ENCODE measurements at regions not wholly inside any gene's neighbourhood (a gene's known extent, or its start where the extent isn't known, plus 50 kb on each side); places are given as distances from the start of the nearest gene placed in this dataset.
"Not testable (repeated sequence)": the region's sequence is repeated elsewhere in the genome, so short reads cannot be mapped to it uniquely, and the experiment has no call there.

DNA sequence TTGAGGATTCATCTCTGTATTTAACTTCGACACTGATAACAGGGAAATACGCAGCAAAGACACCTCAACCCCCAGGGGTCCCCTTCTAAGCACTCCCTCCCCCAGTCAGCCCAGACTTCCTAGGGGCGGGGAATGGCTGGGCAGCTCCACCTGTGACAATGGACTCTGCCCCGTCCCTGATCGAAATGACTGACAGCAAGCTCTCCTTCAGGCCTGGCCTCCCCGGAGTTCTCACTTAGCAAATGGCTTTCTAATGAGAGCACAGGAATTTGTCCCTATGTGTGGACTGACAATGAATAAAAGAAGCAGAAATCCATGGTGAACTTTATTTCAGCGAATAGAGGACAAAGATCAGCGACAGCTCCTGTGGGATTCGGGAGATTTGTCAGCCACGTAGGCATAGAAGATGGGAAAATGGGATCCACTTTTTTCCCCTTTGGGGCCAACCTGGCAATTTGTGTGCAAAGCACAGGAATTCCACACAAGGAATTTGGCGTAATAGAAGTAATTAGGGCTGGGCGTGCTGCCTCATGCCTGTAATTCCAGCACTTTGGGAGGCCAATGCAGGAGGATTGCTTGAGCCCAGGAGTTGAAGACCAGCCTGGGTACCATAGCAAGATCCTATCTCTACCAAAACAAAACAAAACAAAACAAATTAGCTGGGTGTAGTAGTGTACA lies 63.8 kb downstream of the TNFAIP2 start:
- DNase-seq (ENCODE audit: low spot score) = peak; percentile 57

- DNase-seq (ENCODE audit: low spot score) = no peak
Observed at GRCh38 chr14:103187911-103188310, 64.7 kb downstream of the TNFAIP2 start.

GRCh38 chr14:103188810-103189480 lies 65.7 kb downstream of the TNFAIP2 start:
- DNase-seq (ENCODE audit: low spot score) = no peak

DNA sequence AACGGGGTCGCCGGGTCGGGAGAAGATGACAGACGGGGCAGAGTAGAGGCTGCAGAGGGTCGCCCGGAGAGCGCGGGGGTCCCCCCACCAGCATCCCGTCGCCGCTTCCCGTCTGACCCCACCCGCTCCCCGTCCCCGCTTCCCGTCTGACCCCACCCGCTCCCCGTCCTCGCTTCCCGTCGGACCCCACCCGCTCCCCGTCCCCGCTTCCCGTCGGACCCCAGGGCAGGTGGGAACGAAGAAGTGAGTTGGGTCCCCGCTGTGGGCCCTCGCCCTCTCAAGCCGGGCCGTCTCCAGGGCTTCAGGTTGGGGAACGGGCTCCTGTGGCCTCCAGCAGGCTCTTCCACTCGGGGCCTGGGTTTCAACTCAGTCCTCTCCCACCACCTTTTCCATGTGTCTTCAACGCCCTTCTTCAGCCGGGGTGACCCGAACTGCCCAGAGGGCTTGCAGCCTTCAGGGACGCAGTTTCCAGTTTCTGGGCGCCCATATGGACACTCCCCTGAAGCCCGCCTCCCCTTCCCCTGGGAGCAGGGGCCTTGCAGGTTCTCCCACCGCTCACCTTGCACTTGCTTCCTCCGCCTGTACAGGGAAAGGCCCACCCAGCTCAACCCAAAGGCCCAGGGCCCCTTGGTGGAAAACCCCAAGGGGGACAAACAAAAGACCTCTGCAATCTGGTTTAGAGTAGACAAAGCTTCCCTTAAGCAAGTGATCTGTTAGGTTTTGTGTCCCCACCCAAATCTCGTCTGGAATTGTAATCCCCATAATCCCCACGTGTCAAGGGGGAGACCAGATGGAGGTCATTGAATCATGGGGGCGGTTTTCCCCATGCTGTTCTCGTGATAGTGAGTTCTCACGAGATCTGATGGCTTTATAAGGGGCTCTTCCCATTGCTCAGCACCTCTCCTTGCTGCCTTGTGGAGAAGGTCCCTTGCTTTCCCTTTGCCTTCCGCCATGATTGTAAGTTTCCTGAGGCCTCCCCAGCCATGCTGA lies 66.5 kb downstream of the TNFAIP2 start:
- no peak for DNase-seq (ENCODE audit: low spot score)

- DNase-seq (ENCODE audit: low spot score) = no peak
Observed at GRCh38 chr14:103190741-103191140, 67.5 kb downstream of the TNFAIP2 start.

- DNase-seq (ENCODE audit: low spot score) = no peak
Observed at GRCh38 chr14:103191844-103192243, 68.6 kb downstream of the TNFAIP2 start.

- no peak for DNase-seq (ENCODE audit: low spot score)
Observed at GRCh38 chr14:103192246-103192840, 69.1 kb downstream of the TNFAIP2 start.

DNA sequence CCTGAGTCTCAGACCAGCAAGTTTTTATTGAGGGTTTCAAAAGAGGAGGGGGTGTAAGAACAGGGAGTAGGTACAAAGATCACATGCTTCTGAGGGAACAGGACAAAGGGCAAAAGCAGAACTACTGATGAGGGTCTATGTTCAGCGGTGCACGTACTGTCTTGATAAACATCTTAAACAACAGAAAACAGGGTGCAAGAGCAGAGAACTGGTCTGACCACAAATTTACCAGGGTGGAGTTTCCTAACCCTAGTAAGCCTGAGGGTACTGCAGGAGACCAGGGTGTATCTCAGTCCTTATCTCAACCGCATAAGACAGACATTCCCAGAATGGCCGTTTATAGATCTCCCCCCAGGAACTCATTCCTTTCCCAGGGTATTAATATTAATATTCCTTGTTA lies 69.6 kb downstream of the TNFAIP2 start:
- not testable (repeated sequence) for DNase-seq (ENCODE audit: low spot score)

DNA sequence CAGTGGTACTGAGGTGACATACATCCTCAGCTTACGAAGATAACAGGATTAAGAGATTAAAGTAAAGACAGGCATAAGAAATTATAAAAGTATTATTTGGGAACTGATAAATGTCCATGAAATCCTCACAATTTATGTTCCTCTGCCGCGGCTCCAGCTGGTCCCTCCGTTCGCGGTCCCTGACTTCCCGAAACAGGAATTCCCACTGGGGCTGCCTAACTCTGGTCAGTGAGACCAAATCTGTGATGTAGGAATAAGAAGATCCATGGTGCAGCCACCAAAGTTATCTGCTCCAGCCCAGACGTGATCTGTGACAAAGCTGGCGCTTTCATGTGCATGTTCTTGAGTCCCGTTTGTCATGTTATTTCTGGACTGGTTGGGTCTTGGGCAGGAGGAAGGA lies 70.2 kb downstream of the TNFAIP2 start:
- not testable (repeated sequence) for DNase-seq (ENCODE audit: low spot score)

DNA sequence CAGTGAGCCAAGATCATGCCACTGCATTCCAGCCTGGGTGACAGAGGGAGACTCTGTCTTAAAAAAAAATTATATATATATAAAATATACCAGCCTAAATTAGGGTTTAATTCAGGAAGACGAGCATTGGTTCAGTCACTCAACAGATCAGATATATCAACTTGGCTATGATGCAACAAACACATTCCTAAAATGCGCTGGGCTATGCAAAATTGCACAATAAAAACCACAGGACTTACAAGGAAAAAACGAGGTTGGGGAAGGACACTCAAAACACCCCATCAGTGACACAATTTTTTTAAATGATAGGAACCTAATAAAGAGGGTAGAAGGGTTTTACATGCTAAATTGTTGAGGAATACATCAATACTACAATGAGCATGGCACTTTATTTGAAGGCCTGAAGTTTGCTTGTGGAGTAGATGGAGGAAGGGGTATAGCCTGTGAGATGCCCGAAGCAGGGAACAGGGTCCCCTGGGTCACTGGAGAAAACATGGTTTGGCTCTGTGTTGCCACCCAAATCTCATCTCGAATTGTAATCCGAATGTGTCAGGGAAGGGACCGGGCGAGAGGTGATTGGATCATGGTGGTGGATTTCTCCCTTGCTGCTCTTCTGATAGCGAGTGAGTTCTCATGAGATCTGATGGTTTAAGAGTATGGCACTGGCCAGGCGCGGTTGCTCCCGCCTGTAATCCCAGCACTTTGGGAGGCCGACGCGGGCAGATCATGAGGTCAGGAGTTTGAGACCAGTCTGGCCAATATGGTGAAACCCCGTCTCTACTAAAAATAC lies 71.2 kb downstream of the TNFAIP2 start:
- no peak for DNase-seq (ENCODE audit: low spot score)

DNA sequence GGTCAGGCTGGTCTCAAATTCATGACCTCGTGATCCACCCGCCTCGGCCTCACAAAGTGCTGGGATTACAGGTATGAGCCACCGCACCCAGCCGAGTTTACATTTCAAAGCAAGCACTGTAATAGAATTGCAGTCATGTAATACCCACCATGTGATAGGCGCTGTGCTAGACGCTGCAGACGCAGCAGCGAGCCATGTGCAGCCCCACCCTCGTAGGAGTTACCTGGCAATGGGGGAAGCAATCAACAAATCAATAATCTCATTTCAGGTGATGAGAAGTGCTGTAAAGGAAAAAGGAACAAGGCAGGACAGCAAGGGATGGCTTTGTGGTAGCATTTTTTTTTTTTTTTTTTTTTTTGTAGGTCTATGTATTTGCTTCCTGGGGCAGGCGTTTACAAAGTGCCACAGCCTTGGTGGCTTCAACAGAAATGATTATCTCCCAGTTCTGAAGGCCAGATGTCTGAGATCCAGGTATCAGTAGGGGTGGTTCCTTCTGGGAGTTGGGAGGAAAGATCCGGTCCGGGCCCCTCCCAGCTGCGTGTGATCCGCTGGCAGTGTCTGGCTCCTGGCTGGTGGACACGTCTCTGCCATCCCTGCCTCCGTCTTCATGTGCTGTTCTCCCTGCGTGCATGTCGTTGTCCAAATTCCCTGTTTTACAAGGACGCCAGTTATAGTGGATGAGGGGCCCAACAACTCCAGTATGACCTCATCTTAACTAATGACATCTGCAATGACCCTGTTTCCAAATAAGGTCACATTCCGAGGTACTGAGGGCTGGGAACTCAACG lies 72.8 kb downstream of the TNFAIP2 start:
- no peak for DNase-seq (ENCODE audit: low spot score)

GRCh38 chr14:103196716-103197115 lies 73.5 kb downstream of the TNFAIP2 start:
- DNase-seq (ENCODE audit: low spot score) = no peak

DNA sequence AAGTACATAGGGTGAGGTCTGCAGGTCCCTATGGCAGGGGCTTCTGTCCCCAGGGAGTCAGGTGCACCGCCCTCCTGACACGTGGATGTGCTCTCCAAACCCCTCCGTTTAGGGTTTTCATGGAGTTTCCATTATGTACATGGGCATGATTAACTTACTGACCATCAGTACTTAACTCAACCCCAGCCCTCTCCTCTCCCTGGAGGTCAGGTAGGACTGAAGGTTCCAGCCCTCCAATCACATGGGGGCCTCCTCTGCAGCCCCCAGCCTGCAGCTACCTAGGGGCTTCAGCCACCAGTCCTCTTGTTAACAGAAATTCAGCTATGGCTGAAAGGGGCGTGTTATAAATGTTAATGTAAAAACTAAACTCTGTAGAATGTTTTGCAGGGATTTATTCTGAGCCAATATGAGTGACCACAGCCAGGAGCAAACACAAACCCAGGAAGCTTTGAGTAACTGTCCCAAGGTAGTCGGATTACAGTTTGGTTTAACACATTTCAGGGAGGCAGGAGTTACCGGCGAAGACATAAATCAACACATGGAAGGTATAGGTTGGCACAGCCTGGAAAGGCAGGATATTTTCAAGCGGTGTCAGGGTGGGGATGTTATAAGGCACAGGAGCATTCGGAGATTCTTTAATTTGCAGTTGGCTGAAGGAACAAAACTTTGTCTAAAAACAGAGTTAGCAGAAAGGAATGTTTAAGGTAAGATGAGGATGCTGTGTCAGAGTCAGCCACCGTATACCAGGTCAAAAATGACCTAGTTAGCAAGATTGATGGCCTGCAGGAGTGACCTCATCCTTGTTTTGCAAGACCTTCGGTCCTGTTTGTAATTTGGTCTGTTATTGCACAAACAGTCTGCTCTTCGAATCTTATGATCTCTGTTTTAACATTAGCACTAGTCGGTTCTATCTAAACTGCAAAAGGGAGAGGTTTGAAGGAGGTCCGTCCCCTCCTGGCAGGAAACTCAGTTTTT lies 75.2 kb downstream of the TNFAIP2 start:
- no peak for DNase-seq (ENCODE audit: low spot score)

GRCh38 chr14:103199124-103199523 lies 75.9 kb downstream of the TNFAIP2 start:
- no peak for DNase-seq (ENCODE audit: low spot score)

GRCh38 chr14:103201801-103202200 lies 78.5 kb downstream of the TNFAIP2 start:
- no peak for DNase-seq (ENCODE audit: low spot score)

DNA sequence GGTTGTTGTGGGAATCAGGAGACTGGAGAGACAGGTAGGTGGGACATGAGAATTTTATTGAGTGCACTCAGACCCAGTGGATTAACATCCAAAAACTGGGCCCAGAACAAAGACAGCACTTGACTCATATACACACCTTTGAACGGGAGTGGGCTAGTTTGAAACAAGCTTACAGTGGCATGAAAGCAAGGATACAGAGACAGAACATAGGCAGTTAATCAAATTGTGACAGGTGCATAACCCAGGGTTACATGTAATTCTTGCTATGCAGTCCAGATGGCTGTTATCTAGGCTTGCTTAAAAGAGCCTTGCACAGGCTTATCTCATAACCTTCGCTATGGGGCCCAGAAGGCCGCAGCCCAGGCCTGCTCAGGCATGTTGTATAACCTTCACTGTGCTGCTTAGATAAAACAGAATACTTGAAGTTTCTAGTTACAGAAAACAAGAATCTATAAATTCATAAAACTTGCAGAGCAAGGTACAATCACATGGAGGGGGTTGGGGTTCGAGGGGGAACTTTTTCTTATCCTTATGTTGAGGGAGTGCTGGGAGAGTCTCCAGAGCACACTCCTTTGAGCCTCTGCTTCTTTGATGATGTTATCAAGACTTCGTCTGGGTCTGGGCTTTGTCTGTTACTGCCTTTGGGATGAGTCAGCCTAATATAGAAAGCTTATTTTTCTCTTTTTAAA lies 81.7 kb downstream of the TNFAIP2 start:
- no peak for DNase-seq (ENCODE audit: low spot score)

- no peak for DNase-seq (ENCODE audit: low spot score)
Observed at GRCh38 chr14:103205541-103205906, 82.3 kb downstream of the TNFAIP2 start.

DNA sequence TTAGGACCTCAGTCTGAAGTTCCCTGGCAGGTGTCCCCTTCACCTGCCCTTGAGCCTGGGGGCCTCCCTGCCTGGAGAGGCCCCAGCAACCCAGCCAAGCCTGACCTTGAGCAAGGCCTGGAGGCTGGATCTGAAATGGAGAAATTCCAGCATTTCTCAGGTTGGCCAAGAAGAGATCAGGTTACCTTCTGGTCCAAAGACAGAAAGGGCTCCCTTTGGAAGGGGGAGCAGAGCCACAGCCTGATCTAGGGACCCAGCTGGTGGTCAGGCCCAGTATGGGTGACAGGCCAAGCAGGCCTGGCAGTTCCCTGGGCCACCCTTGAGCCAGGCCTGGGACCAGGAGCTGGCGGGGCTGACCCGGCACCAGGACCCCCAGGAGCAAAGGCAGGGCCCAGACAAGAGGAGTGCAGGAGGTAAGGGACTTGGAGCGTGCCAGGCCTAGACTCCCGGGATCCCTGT lies 82.8 kb downstream of the TNFAIP2 start:
- DNase-seq (ENCODE audit: low spot score) = no peak

Measured in SW480 (cell line).